ENCODE measurements at regions not wholly inside any gene's neighbourhood (a gene's known extent, or its start where the extent isn't known, plus 50 kb on each side); places are given as distances from the start of the nearest gene placed in this dataset.

DNA sequence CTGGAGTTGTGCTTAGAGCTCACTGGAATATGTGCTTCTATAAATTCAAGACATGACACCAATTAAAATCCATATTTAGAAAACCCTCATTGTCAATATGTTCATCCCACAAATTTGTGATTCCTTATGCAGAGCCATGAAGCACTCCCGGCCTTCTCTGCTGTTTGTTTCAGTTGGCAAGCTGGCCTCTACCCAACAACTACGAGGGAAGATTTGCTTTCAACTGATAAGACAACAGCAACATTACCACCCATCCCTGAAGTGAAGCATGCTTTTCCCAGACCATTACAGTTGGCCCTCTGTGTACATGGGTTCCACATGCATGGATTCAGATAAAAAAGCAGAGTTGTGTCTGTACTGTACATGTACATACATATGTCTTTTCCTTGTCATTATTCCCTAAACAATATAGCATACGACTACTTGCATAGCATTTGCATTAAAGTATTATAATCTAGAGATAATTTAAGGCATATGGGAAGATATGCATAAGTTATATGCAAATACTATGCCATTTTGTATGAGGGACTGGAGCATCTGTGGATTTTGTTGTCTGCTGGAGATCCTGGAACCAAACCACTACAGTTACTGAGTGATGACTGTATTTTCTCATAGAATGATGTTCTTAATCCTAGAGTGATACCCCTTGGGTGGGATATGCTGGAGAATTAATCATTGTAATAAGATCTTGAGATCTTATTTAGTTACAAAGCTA lies 77.6 kb upstream of the MC2R start:
- Histone ChIP-seq H3K36me3 (no peaks in the 10 kb centered on the region), H3K9me3 (no peaks in the 10 kb centered on the region), H3K27ac (no peak overlapping the region), H3K4me1 (no peaks in the 10 kb centered on the region), H3K4me3 (no peak overlapping the region), H3K27me3 (no peaks in the 10 kb centered on the region)
- ATAC-seq = no peak
- TF ChIP-seq, protein P1, sequence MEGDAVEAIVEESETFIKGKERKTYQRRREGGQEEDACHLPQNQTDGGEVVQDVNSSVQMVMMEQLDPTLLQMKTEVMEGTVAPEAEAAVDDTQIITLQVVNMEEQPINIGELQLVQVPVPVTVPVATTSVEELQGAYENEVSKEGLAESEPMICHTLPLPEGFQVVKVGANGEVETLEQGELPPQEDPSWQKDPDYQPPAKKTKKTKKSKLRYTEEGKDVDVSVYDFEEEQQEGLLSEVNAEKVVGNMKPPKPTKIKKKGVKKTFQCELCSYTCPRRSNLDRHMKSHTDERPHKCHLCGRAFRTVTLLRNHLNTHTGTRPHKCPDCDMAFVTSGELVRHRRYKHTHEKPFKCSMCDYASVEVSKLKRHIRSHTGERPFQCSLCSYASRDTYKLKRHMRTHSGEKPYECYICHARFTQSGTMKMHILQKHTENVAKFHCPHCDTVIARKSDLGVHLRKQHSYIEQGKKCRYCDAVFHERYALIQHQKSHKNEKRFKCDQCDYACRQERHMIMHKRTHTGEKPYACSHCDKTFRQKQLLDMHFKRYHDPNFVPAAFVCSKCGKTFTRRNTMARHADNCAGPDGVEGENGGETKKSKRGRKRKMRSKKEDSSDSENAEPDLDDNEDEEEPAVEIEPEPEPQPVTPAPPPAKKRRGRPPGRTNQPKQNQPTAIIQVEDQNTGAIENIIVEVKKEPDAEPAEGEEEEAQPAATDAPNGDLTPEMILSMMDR (IDR thresholded peaks at IDR 0.05 in 4 of 5, conservative IDR thresholded peaks at IDR 0.05 in 1 of 5) = no peak
- no peak for TF ChIP-seq POLR2A (IDR thresholded peaks at IDR 0.05)
- no peak for DNase-seq
- intact Hi-C loops (cut with DNase I; ENCODE audit: low total_unique reads) = no loop called here
- in situ Hi-C loops (cut with MboI; ENCODE audit: low sequenced_read_pairs in 4 of 4) = no loop called here

- TF ChIP-seq, protein P1 (IDR thresholded peaks at IDR 0.05 in 4 of 5, conservative IDR thresholded peaks at IDR 0.05 in 1 of 5) = no peak
- TF ChIP-seq POLR2A (IDR thresholded peaks at IDR 0.05) = no peak
- Histone ChIP-seq H3K36me3 (no peaks in the 10 kb centered on the region), H3K27ac (no peak overlapping the region), H3K27me3 (no peaks in the 10 kb centered on the region), H3K9me3 (no peaks in the 10 kb centered on the region), H3K4me1 (no peaks in the 10 kb centered on the region), H3K4me3 (no peak overlapping the region)
- no peak for DNase-seq
- in situ Hi-C loops (cut with MboI; ENCODE audit: low sequenced_read_pairs in 4 of 4) = no loop called here
- intact Hi-C loops (cut with DNase I; ENCODE audit: low total_unique reads) = no loop called here
- ATAC-seq = no peak
Observed at GRCh38 chr18:13989199-13989598, 73.9 kb upstream of the MC2R start.

- no peak overlapping the region for H3K27ac ChIP-seq
- intact Hi-C loops (cut with DNase I; ENCODE audit: low total_unique reads) = no loop called here
- TF ChIP-seq POLR2A (IDR thresholded peaks at IDR 0.05) = no peak
Observed at GRCh38 chr18:13987956-13988355, 72.6 kb upstream of the MC2R start.

GRCh38 chr18:13984080-13984479 lies 68.7 kb upstream of the MC2R start:
- in situ Hi-C loops (cut with MboI; ENCODE audit: low sequenced_read_pairs in 4 of 4) = no loop called here
- TF ChIP-seq, protein P1 (IDR thresholded peaks at IDR 0.05 in 4 of 5, conservative IDR thresholded peaks at IDR 0.05 in 1 of 5) = no peak
- no peak for TF ChIP-seq POLR2A (IDR thresholded peaks at IDR 0.05)
- Histone ChIP-seq H3K4me3 (no peak overlapping the region), H3K9me3 (no peaks in the 10 kb centered on the region), H3K36me3 (no peaks in the 10 kb centered on the region), H3K27me3 (no peaks in the 10 kb centered on the region), H3K27ac (no peak overlapping the region), H3K4me1 (no peaks in the 10 kb centered on the region)
- intact Hi-C loops (cut with DNase I; ENCODE audit: low total_unique reads) = no loop called here
- ATAC-seq (no peak), DNase-seq (no peak)

More at GRCh38 chr18:13987956-13988355, 72.6 kb upstream of the MC2R start:
- no peaks in the 10 kb centered on the region for H3K36me3 ChIP-seq
- in situ Hi-C loops (cut with MboI; ENCODE audit: low sequenced_read_pairs in 4 of 4) = no loop called here
- DNase-seq (no peak), ATAC-seq (no peak)
- H3K4me1 ChIP-seq = no peaks in the 10 kb centered on the region
- no peaks in the 10 kb centered on the region for H3K27me3 ChIP-seq
- no peak overlapping the region for H3K4me3 ChIP-seq
- H3K9me3 ChIP-seq = no peaks in the 10 kb centered on the region

DNA sequence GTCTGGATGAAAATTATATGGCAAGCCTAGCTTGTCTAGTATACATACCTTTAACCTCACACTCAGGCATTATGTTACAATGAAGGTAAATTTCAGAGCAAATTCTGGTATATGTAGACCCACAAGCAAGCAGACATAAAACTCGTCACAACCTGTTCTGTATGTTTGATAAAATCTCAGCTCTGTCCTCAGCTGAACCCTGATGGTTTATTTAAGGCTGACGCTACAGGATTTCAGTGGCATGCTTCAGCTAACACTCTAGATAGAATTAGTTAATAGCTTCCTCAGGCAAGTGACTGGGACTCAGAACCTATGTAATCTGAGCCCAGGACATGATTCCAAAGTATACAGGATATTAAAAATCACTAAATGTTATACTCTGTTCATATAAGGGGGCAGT lies 68.2 kb upstream of the MC2R start:
- H3K4me1 ChIP-seq = no peaks in the 10 kb centered on the region
- ATAC-seq = no peak

More for the DNA sequence above, 68.2 kb upstream of the MC2R start:
- in situ Hi-C loops (cut with MboI; ENCODE audit: low sequenced_read_pairs in 4 of 4) (no loop called here), intact Hi-C loops (cut with DNase I; ENCODE audit: low total_unique reads) (no loop called here)
- Histone ChIP-seq H3K4me3 (no peak overlapping the region), H3K36me3 (no peaks in the 10 kb centered on the region), H3K9me3 (no peaks in the 10 kb centered on the region), H3K27me3 (no peaks in the 10 kb centered on the region), H3K27ac (no peak overlapping the region)
- TF ChIP-seq, protein P1 (IDR thresholded peaks at IDR 0.05 in 4 of 5, conservative IDR thresholded peaks at IDR 0.05 in 1 of 5) = no peak
- TF ChIP-seq POLR2A (IDR thresholded peaks at IDR 0.05) = no peak
- no peak for DNase-seq

Data from gastrocnemius medialis (tissue), 4 donors.